Smooth muscle cell (in vitro differentiated cells): ENCODE measurements at regions not wholly inside any gene's neighbourhood (a gene's known extent, or its start where the extent isn't known, plus 50 kb on each side); places are given as distances from the start of the nearest gene placed in this dataset.

Source experiments
- DNase-seq: peaks from one replicate; lab custom pipeline; 2025; ENCODE audit not compliant: unreplicated experiment; lab: John Stamatoyannopoulos, UW
- H2AFZ ChIP-seq: fragments of 200-600 bp; sonication (generic); 2 replicates; pipeline ENCODE4 v1.6.0; 2016; ENCODE audit warnings: antibody characterized with exemption, low read depth, mild to moderate bottlenecking
- H3F3A ChIP-seq: fragments of 200-600 bp; sonication (generic); 2 replicates; pipeline ENCODE4 v1.6.0; 2017; ENCODE audit warnings: antibody characterized with exemption, low read depth
- H3K27ac ChIP-seq: fragments of 200-600 bp; sonication (generic); 2 replicates; pipeline ENCODE4 v1.5.1; 2016; ENCODE audit warnings: low read depth, mild to moderate bottlenecking
- H3K27me3 ChIP-seq: fragments of 200-600 bp; sonication (generic); 2 replicates; pipeline ENCODE4 v1.6.1; 2016; ENCODE audit warnings: low read depth, mild to moderate bottlenecking
- H3K36me3 ChIP-seq: fragments of 200-600 bp; sonication (generic); 2 replicates; pipeline ENCODE4 v1.5.1; 2016; ENCODE audit warnings: low read depth
- H3K4me1 ChIP-seq: fragments of 200-600 bp; sonication (generic); 2 replicates; pipeline ENCODE4 v1.5.1; 2016; ENCODE audit warnings: low read depth
- H3K4me2 ChIP-seq: fragments of 200-600 bp; sonication (generic); 2 replicates; pipeline ENCODE4 v1.6.0; 2016; ENCODE audit warnings: mild to moderate bottlenecking
- H3K4me3 ChIP-seq: fragments of 200-600 bp; sonication (generic); 2 replicates; pipeline ENCODE4 v1.5.1; 2016; ENCODE audit warnings: mild to moderate bottlenecking
- H3K79me2 ChIP-seq: fragments of 200-600 bp; sonication (generic); 2 replicates; pipeline ENCODE4 v1.6.0; 2016; ENCODE audit warnings: low read depth, mild to moderate bottlenecking
- H3K9ac ChIP-seq: fragments of 200-600 bp; sonication (generic); 2 replicates; pipeline ENCODE4 v1.6.0; 2016; ENCODE audit warnings: low read depth
- H3K9me3 ChIP-seq: fragments of 200-600 bp; sonication (generic); replicated peaks from 2 replicates; pipeline ENCODE4 v1.5.1; 2016; ENCODE audit warnings: low read depth
- H4K20me1 ChIP-seq: fragments of 200-600 bp; sonication (generic); 2 replicates; pipeline ENCODE4 v1.6.0; 2016; ENCODE audit warnings: low read depth
- WGBS: methylation state at CpG from one replicate; pipeline ENCODE4 v1.1.7; 2016; ENCODE audit warnings: low lambda C conversion rate; 5-methylcytosine and 5-hydroxymethylcytosine counted together
- TF ChIP-seq, protein P1 (sequence below): fragments of 200-600 bp; sonication (generic); IDR thresholded peaks from 2 replicates; pipeline ENCODE4 v1.5.1; 2017; ENCODE audit warnings: borderline replicate concordance, mild to moderate bottlenecking, antibody characterized with exemption; ENCODE audit not compliant: insufficient read depth, poor library complexity, severe bottlenecking

DNA sequence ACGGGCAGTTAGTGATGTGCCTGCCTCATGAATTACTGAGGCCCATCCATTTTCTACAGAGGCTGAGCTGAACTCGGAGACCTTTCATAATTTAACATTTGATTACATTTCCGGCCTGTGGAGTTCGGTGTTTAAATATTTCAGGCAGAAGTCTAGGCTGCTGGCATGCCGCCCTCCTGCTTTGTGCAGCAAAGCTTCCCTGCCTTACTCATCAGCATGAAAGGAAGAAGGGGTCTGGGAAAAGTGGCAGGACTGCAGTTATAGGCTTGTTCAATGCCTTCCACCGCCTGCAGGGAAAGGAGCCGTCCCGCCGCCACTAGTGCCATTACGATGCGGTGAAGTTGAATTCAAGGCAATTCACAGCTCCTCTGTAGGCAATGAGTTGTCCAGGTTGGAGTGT is 527.9 kb downstream of the NPHP4 start:
- Histone ChIP-seq H3K27ac (no peak overlapping the region), H3F3A (no peaks in the 10 kb centered on the region), H3K27me3 (no peaks in the 10 kb centered on the region), H3K9ac (no peak overlapping the region), H3K36me3 (no peaks in the 10 kb centered on the region), H3K79me2 (no peaks in the 10 kb centered on the region), H3K4me2 (no peak overlapping the region), H4K20me1 (no peaks in the 10 kb centered on the region), H3K4me1 (no peaks in the 10 kb centered on the region), H3K9me3 (no peaks in the 10 kb centered on the region), H3K4me3 (no peak overlapping the region), H2AFZ (no peak overlapping the region)
- 85% methylated on average over 11 of the region's 11 CpGs for WGBS
- no peak for DNase-seq
- TF ChIP-seq, protein P1, sequence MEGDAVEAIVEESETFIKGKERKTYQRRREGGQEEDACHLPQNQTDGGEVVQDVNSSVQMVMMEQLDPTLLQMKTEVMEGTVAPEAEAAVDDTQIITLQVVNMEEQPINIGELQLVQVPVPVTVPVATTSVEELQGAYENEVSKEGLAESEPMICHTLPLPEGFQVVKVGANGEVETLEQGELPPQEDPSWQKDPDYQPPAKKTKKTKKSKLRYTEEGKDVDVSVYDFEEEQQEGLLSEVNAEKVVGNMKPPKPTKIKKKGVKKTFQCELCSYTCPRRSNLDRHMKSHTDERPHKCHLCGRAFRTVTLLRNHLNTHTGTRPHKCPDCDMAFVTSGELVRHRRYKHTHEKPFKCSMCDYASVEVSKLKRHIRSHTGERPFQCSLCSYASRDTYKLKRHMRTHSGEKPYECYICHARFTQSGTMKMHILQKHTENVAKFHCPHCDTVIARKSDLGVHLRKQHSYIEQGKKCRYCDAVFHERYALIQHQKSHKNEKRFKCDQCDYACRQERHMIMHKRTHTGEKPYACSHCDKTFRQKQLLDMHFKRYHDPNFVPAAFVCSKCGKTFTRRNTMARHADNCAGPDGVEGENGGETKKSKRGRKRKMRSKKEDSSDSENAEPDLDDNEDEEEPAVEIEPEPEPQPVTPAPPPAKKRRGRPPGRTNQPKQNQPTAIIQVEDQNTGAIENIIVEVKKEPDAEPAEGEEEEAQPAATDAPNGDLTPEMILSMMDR, result no peak

DNA sequence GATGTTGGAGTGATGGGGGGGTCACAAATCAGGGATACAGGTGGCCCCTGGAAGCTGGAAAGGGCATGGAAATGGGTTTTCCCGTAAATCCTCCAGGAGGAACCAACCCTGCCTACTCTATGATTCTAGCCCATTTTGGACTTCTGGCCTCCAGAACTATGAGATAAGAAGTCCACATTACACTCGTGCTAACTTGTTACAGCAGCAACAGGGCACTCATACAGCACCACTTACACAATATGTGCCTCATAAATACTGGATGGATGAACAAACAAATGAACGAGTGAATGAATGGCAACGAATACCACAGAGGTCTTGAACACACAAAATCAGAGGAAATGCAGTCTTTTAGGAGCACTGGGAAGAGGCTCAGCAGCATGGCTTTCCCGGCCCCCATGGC is 531.3 kb downstream of the NPHP4 start:
- no peaks in the 10 kb centered on the region for H3F3A ChIP-seq
- H3K9ac ChIP-seq, result no peak overlapping the region
- no peaks in the 10 kb centered on the region for H3K79me2 ChIP-seq
- H3K4me2 ChIP-seq, result no peak overlapping the region
- H3K4me1 ChIP-seq, result no peaks in the 10 kb centered on the region
- no peak for DNase-seq
- no peaks in the 10 kb centered on the region for H4K20me1 ChIP-seq
- no peak overlapping the region for H3K27ac ChIP-seq
- 93% methylated on average over 5 of the region's 5 CpGs for WGBS
- no peak overlapping the region for H3K4me3 ChIP-seq
- H3K9me3 ChIP-seq, result no peaks in the 10 kb centered on the region
- H3K36me3 ChIP-seq, result no peaks in the 10 kb centered on the region
- TF ChIP-seq, protein P1, result no peak
- H2AFZ ChIP-seq, result no peak overlapping the region
- no peaks in the 10 kb centered on the region for H3K27me3 ChIP-seq

DNA sequence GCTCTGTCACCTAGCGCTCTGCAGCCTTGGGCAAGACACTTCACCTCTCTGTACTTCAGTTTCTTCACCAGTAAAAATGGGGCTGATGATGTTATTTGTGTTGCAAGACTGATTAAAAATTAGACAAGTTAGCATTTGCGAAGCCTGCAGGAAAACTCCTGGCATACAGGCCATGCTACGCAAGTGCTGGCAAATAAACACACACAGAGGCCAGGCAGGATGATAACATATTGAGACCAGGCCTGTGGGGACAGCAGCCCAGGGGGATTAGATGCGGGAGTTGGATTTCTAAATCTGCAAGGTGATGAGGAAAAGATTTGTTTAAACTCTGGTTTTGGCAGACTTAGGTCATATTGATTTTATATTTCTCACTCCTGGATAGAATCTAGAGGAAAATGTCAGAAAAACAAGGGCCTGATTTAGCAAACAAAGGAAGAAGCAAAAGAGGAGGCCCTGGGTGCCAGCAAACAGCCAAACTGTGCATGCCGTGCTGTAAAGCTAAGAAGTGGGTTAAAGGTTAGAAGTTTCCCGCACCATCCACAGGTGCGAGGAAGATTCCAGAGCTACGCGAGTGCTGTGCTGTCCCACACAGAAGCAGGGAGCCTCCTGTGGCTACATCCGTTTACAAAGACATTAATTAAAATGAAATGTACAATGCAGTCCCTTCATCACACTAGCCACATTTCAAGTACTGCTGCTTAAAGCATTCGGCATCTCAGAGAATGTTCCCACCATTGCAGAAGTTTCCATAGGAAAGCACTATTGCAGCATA is 532.2 kb downstream of the NPHP4 start:
- Histone ChIP-seq H3K27me3 (peaks cover 7% of the 10 kb centered on the region), H4K20me1 (no peaks in the 10 kb centered on the region), H3K9me3 (no peaks in the 10 kb centered on the region), H3F3A (no peaks in the 10 kb centered on the region), H3K4me3 (no peak overlapping the region), H2AFZ (no peak overlapping the region), H3K36me3 (no peaks in the 10 kb centered on the region), H3K4me2 (no peak overlapping the region), H3K9ac (no peak overlapping the region), H3K27ac (no peak overlapping the region), H3K4me1 (no peaks in the 10 kb centered on the region), H3K79me2 (no peaks in the 10 kb centered on the region)
- WGBS, result 92% methylated on average over 11 of the region's 11 CpGs
- DNase-seq, result no peak
- TF ChIP-seq, protein P1, result no peak

DNA sequence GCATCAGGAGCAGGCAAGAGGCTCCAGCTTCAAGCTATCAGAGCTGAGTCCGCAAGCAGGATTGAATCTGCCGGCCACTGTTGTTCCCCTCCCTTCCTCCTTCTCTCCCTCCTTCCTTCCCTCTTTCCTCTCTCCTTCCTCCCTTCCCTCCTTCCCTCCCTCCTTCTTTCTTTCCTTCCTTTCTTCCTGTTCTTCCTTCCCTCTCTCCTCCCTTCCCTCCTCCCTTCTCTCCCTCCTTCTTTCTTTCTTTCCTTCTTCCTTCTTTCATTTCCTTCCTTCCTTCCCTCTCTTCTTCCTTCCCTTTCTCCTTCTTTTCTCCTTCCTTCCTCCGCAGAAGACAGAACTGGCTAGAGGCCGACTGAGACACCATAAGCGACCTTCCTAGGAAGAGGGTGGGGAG is 534.0 kb downstream of the NPHP4 start:
- no peak overlapping the region for H3K4me3 ChIP-seq
- H3K36me3 ChIP-seq, result no peaks in the 10 kb centered on the region
- no peaks in the 10 kb centered on the region for H3K4me1 ChIP-seq
- DNase-seq, result no peak
- no peaks in the 10 kb centered on the region for H4K20me1 ChIP-seq
- H3K9ac ChIP-seq, result no peak overlapping the region
- H3K27me3 ChIP-seq, result peaks cover 7% of the 10 kb centered on the region
- no peaks in the 10 kb centered on the region for H3K79me2 ChIP-seq
- no peak overlapping the region for H3K4me2 ChIP-seq
- no peak overlapping the region for H3K27ac ChIP-seq
- 74% methylated on average over 5 of the region's 5 CpGs for WGBS
- H3K9me3 ChIP-seq, result no peaks in the 10 kb centered on the region
- no peaks in the 10 kb centered on the region for H3F3A ChIP-seq
- no peak overlapping the region for H2AFZ ChIP-seq
- TF ChIP-seq, protein P1, result no peak
